DMS153 treated with DMSO at 0.1 percent for 48 hours (cell line): ENCODE measurements at regions not wholly inside any gene's neighbourhood (a gene's known extent, or its start where the extent isn't known, plus 50 kb on each side); places are given as distances from the start of the nearest gene placed in this dataset.

Experiments used
- DNase-seq: peaks from one replicate; lab custom pipeline; 2025; ENCODE audit not compliant: unreplicated experiment; lab: John Stamatoyannopoulos, UW

DNA sequence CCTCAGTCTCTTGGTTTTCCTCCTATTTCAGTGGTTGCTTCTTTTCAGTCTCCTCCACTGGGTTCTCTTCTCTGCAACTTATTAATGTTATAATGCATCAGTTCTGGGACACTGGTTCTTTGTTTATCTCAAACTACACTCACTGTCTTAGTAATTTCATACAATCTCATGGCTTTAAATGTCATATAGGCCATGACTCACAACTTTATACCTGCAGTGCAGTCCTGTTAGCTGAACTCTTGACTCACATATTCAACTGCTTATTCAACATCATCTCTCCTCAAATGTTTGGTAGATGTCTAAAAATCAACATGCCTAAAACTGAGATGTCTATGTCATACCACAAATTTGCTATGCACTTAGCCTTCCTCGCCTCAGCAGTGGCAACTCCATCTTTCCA, 101.2 kb upstream of the PALS2 start:
- no peak for DNase-seq

DNA sequence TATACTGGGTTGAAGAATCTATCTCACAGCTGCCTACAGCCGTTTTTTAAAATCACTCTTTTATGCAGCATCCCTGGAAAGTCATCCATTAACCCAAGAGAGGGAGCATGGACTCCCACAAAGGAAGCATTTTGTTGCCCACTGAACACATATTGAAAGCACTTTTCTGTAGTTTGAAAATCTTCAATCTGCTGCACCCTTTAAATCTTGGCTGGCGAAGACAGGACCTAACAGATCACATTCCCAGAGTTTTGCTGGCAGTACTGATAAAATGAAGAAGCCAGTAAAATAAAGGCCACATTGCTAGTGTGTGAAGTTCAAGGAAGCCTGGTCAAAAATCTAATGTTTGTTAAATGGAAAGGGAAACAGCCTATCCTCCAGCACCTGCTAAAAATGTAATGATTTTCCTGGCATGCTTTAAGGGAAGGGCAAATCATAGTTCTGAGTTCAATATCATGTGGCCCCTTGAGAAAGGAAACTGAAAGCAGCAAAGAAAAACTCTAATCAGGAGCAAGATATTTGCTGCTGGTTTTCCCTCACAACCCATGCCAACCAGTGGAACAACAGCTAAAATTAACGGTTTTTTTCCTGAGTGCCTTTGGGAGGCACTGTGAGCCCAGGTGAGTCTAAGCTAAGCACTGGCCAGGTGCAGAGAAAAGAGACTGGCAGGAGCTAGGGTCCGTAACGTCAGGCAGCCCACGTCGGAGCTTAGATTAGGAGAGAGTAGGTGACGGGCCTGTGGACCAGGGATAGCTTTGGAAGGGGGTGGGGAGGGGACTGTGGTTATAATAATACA, 97.9 kb upstream of the PALS2 start:
- no peak for DNase-seq

GRCh38 chr7:24476227-24476626, 97.0 kb upstream of the PALS2 start:
- DNase-seq, result no peak

DNA sequence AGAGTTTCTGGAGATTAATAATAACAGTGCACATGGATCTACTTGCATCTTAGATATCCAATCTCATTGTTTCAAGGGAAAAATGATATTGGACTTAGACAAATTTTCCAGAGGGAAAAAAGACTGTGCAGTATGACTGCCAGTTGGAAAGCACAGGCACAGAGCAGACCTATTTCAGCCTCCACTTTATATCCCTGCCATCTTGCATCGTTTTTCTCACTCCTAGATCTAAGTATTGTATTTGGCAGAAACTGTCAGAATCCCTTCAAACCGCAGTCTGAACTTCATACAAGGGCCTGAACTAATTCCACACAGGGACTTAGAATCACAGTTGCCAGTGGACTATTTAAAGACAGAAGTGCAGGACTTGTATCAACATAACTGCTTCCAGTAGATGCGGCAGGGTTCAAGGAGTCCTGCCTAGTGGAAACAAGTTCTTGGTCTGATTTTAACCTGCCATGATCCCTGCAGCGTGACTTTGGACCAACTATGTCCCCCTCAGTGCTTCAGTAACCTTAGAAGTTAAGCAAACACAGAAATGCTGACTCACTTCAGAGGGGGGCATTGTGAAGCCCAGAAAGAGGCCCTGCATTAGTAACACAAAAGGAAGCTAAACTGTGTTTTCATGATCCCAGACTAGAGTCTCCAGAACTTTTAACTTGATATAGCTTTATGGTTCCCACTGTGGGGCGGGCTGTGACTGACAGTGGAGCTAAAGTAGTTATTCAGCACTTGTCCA, 95.7 kb upstream of the PALS2 start:
- DNase-seq, result peak; percentile 79

GRCh38 chr7:24478137-24478655, 95.1 kb upstream of the PALS2 start:
- peak; percentile 66 for DNase-seq

DNA sequence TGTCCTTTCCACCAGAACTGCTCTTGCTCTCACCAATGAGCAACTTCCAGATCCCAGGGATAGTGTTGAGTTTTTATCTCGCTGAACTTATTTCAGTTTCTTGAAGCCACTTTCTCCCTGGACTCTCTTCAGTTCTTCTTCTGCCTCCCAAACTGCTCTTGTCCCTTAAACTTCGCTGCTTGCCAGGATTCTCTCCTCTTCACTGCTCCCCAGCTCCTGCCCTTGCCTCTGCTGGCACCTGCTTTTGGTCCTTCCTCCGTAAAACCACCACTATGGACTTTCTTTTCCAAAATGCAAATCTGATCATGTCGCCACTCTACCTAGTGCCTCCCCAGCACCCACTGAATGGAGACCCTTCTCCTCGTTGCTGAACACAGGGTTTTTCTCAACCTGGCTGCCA, 92.8 kb upstream of the PALS2 start:
- DNase-seq, result no peak

DNA sequence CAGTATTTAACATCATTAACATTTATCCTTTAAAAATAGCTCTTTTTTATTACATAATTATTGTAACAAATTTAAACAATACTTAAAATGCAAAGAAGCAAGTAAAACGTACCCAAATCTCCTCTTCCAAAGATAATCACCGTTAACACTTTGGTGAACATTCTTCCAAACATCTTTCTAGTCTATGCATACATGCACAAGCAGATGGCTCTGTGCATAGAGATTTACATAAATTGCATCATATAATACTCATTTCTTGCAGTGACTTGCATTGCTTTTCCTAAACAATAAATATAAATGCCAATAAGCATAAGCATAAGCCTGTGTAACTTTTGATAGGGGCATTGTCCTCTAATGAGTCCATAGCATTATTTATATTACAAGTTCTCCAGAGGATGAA, 89.4 kb upstream of the PALS2 start:
- no peak for DNase-seq

GRCh38 chr7:24492576-24492975, 80.7 kb upstream of the PALS2 start:
- no peak for DNase-seq

- no peak for DNase-seq
These were observed 78.4 kb upstream of the PALS2 start for GRCh38 chr7:24494832-24495231.

GRCh38 chr7:24496036-24496435, 77.2 kb upstream of the PALS2 start:
- DNase-seq, result no peak

DNA sequence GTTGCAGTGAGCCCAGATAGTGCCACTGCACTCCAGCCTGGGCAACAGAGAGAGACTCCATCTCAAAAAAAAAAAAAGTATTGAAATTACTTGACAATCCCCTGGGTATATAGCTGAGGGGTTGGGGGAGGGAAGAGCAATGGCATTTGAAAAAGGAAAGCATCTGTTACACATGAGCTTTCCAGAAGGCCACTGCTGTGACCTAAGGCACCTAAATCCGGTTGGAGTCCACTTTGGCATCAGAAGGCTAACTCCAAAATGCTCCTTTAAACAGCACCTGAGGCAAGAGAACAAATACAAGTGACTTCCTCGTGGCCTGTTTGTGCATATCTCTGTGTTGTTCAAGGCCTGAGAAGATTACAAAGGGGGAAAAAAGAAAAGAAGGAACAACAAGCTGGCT, 74.8 kb upstream of the PALS2 start:
- DNase-seq, result no peak

DNA sequence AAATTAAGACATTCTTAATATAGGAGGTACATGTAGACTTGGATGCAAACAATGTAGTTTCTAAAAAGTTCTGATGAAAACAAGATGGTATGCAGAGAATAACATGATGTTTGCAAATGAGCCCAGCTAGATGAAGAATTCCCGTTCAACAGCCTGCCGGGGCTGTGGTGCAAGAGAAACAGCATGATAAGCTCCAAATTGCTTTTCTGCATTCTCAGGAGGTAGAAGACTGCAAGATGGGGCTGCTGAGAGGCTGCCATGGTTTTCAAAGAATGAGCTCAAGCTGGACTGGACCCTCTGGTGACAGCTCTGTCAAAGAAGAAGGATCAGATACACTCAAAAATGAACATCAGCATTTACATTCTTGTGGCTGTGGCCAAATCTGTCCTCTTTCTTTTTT, 73.4 kb upstream of the PALS2 start:
- no peak for DNase-seq

- no peak for DNase-seq
These were observed 72.7 kb upstream of the PALS2 start for GRCh38 chr7:24500599-24500998.

GRCh38 chr7:24501009-24501408, 72.2 kb upstream of the PALS2 start:
- no peak for DNase-seq

GRCh38 chr7:24501443-24502134, 71.7 kb upstream of the PALS2 start:
- DNase-seq, result no peak

DNA sequence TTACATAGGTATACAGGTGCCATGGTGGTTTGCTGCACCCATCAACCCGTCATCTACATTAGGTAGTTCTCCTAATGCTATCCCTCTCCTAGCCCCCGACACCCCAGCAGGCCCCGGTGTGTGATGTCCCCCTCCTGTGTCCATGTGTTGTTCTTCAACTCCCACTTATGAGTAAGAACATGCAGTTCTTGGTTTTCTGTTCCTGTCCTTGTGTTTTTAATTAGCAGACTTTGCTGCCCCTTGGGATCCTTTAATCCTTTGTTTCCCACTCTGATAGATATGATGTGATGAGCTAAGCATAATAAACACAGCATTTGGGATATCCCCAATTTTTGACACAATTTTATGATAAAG, 71.1 kb upstream of the PALS2 start:
- DNase-seq, result no peak

DNA sequence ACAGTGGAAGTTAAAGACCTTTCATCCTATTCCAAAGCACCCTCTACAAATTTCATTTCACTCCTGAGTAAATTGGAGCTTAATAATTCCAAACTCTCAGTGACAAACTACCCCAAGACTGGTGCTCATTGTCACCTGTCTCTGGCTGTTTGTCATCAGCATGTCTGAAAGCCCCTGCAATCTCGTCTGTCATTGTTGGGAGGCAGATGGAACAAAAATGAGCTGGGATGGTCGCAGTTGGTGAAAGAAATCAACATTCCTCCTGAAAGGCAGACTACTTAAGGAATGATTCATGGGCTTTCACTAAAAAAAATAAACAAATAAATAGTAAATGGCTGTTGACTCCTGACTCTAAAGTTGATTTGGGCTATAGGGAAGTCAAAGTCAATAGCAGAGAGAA, 69.7 kb upstream of the PALS2 start:
- DNase-seq, result no peak

DNA sequence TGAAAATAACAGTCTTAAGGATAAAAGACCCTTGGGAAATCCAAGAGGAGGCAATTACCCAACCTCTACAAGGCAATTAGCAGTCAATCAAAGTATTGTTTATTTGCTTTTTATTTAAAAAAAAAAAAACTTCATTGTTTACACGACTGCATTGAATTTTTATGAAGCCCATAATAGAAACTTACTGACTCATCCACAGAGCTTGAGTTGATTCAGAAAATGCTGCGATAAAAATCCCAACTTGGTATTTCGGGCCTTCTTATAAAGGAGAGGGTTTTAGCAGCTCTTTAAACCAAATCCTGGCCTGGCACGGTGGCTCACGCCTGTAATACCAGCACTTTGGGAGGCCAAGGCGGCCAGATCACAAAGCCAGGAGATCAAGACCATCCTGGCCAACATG, 69.2 kb upstream of the PALS2 start:
- no peak for DNase-seq

GRCh38 chr7:24504836-24505235, 68.4 kb upstream of the PALS2 start:
- DNase-seq, result no peak

- DNase-seq, result no peak
These were observed 67.3 kb upstream of the PALS2 start for GRCh38 chr7:24505968-24506367.

DNA sequence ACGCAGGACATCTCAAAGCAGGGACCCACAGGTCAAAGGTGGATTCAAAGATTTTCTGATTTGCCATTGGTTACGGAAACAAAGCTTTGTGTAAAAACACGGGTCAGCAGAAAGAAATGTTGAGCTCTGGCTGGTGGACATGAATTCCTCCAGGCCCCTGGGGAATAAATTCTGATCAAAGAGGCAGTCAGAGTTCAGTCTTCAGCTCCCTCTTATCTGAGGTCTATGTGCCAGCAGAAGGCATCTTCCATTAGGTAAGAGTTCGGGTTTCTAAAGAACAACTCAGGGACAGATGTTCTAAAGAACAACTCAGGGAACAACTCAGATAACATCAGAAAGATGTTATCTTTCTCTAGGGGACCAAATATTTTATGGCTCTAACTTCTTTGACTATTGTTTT, 64.9 kb upstream of the PALS2 start:
- no peak for DNase-seq

GRCh38 chr7:24510759-24511158, 62.5 kb upstream of the PALS2 start:
- DNase-seq, result no peak
